HuH-7.5 (cell line): ENCODE measurements at regions not wholly inside any gene's neighbourhood (a gene's known extent, or its start where the extent isn't known, plus 50 kb on each side); places are given as distances from the start of the nearest gene placed in this dataset.

Source experiments
- DNase-seq: peaks from one replicate; pipeline ENCODE4 v3.0.0; 2011; ENCODE audit warnings: low spot score

DNA sequence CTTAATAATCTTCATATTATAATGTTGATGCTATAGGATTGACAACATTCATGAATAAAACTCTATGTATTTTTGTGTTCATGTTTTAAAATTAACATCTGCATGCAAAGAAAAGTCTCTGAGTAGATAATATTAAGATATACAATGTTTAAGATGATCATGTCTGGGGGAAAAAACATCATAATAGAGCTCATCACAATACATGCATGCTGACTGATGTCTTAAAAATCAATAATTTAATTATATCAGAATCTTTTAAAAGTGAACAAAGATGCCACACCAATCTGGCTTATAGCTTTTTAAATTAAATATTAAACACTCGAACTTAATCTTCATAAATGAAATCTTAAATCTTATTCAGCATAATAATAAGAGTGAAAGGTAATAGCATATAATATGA lies 933.9 kb upstream of the MIR17HG start:
- no peak for DNase-seq

DNA sequence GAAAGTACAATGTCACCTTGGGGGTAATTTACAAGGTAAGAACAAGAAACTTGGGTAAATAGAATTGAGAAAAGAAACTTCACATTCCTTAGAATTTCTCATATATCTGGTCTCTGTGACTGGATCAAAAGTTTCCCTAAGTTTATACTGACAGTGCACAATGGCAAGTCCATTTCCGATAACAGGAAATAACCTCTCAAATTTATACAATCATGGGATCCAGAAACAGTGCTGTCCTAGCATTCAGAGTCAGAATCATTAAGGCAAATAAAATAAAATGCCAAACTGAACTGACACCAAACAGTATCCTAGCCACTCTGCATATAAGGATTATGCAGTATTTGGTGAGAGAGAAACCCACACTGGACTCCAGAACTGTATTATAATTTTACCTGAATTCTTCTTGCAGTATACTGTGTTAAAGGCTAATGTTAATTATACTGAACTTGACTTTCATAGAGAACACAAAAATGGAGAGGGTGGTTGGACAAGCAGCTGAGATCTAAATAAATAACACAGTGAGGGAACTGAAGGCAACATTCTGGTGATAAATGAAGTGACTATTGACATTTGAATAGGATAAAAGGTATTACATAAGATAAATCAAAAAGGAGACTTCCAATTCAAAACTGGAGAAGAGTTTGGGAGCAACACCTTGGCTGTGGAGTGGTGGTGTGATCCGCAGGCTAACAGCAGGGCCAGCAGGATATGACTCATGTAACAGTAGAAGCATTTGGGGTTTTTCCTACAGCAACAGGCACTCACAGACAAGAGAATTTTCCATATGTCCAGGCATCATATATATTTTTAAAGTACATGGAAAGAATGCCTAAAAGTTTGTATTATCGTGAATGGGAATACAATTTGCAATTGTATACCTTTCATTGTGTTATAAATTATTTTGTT lies 932.5 kb upstream of the MIR17HG start:
- no peak for DNase-seq

DNA sequence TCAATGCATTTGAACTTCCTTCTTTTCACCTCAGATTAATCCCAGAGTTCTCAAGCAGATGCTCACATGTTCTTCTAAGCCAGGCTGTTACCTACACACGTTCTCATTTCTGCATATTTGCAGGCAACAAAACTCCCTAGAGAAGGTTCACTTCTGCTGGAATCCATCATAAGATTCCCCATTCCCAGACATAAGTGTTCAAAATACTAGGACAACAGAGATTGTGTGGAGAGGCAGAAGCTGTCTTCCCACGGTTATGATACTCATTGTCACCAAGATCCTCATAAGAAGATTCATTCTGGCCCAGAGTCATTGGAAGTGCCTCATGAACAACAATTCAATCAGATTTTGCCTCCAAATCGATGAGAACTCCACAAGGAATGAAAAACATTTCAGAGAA lies 931.6 kb upstream of the MIR17HG start:
- DNase-seq: no peak

DNA sequence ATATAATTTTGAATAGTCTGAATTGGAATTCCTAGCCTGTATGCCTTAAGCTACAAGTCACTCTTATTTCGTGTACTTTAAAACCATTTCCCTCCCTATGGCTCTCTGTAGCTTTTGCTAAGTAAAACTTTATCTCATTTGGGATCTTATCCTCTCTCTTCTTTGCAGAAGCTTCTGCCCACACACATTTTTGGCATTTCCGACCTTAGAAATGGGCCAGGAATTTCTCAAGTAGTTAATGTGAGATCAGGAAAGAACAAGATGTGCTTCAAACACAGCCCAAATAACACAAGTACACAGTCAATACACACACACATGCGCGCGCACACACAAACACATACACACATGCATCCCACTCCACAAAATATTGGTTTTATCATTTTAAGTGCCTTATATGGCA lies 931.0 kb upstream of the MIR17HG start:
- DNase-seq: no peak

DNA sequence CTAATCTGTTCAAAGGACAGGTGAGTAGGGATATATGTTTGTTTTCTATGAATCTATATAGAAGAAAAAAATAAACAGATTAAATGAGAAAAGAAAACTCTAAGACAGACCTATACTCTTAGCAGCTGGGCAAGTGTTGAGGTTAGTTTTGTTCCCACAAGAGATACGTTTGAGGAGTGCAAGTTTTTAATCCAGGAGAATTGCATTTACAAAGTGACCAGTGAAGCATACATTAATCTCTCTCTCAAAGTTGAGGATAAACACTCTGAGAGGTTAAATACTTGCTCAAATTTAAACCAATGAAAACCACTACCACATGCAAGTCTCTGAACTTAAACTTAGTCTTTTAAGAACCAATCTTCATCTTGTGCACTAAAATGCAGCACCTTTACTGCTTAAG lies 930.5 kb upstream of the MIR17HG start:
- DNase-seq: no peak

DNA sequence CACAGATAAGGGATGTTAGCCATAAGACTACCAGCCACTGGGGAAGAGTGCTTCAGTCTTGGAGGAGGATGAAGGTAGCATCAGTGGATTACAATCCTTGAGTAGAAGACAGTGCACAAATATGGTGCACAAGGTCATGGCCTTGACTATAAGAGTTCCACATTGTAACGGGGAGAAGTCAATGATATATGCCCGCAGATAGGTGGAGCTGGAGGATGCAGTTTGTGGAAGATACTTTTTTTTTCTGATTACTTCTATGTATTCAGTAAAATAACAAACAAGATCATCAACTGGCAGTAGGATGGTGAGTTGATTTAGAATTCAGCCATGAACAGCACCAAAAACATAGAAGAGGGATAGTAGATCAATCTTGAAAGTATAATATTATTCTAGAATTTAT lies 926.8 kb upstream of the MIR17HG start:
- no peak for DNase-seq

DNA sequence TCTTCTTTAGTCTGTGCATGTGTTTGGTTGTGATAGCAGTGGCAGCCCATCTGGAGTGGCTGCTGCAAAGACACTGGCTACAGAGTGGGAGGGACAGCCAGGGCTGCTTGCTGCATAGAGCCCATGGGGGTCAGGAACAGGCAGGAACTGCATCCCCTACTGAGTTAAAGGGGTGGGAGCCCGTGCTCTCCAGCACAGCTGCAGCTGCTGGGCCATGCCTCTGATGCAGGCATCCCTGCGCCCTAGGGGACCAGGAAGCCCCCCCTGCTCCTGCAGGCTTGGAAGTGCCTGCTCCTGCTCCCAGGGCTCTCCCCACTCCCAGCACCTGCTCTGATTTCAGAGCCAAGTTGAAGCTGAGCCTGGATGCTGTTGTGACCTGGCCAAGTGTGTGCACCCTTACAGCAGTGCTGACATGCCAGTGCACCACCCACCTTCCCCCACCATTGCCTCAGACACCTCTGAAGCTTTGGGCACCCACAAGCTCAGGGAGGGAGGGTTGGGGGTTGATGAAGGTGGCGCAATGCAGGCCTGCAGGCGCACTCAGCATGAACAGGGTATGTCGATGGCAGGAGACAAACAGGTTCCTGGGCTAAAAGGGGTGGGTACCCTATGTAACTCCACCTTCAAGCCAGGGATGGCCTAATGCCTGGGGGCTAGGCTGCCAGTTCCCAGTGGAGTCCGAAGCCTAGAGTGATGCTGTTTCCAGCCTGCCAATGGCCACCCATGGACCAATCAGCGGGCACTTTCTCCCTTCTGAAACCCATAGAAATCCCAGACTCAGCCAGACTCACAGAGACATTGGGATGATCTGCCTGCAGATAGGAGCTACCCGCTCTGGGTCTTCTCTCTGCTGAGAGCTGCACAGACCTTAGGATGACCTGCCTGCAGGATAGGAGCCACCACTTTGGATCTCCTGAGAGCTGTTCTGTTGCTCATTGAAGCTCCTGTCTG lies 919.9 kb upstream of the MIR17HG start:
- no peak for DNase-seq

DNA sequence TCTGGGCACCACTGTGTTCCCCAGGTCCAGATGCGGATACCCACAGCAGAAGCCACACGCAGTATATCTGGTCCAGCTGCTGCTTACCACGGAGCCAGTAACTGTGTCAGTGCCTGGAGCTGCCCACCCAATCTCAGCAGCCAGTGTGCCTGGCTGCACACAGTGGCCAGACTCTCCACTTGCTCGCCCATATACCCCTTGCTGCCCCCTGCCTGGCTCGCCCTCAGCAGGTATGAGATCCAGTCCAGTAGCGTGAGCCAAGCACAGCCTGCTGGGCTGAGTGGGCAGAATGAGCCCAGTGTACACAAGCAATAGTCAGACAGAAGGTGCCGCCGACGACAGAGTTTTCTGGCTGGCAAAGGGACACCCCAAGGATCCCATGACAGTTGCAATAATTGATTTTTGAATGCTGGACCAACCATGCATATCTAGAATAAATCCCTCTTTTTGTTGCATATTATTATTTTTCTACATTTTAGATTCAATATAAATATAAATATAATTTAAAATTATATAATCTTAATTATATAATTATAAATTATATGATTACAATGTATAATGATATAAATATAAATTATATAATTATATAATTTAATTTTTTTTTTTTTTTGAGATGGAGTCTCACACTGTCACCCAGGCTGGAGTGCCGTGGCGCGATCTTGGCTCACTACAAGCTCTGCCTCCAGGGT lies 918.8 kb upstream of the MIR17HG start:
- no peak for DNase-seq

DNA sequence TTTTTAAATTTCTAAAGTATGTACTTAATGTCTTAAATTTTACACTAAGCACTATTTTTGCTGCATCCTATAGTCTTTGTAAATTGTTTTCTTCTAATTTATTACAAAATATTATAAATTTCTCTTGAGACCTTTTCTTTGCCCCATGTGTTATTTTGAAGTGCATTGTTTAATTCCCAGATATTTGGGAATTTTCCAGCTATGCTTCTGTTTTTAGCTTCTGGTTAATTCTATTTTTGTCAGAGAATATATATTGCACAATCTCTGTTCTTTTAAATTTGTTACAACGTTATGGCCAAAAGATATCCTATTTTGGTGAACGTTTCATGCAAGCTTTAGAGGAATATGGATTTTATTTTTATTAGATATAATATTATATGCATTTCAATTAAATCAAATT lies 917.4 kb upstream of the MIR17HG start:
- no peak for DNase-seq

DNA sequence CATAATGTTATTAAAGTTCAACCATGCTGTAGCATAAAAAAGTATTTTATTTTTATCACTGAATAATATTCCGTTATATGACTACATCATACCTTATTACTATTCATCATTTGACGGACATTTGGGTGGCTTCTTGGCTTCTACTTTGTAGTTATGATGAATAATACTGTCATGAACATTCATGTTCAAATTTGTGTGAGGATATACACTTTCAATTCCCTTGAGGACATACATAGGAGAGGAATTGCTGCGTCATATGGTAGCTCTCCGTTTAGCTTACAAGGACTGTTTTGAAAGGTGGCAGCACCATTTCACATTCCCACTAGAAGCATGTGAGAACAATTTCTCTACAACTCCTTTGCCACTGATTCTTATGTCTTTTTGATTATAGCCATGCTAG lies 910.8 kb upstream of the MIR17HG start:
- DNase-seq: no peak

DNA sequence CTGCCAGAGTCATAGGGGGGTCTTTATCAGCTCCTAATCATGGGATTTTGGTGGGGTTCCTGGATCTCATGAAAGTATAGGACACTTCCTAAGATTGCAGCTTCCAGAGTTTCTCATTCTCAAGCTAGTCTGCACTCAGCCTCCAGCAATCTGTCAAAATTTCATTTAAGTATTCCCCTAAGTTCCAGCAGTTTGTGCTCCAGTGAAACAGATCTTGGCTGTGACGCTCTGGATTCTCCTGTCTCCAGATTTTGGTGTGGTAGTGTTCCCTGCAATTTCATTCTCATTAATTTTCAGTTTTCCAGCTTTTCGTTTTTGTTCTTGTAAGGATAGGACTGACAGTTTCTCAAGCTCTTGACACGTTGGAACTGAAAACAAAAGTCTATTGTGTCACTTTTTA lies 908.9 kb upstream of the MIR17HG start:
- DNase-seq: no peak

DNA sequence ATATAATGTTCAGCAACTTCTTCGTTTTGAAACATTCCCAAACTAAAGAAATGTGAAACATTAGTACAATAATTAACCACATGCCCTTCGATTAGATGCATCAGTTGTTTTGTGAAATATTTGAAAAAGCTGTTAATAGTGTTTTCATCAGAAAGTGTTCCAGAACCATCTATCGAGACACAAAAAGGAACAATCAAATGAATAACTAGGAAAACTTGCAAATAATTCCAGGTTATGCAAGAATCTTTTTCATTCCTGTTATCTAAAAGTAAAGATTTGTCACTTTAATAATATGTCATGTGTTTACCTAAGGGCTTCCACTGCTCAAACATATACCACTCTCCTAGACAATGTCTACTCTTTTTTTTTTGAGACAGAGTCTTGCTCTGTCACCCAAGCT lies 904.2 kb upstream of the MIR17HG start:
- no peak for DNase-seq

DNA sequence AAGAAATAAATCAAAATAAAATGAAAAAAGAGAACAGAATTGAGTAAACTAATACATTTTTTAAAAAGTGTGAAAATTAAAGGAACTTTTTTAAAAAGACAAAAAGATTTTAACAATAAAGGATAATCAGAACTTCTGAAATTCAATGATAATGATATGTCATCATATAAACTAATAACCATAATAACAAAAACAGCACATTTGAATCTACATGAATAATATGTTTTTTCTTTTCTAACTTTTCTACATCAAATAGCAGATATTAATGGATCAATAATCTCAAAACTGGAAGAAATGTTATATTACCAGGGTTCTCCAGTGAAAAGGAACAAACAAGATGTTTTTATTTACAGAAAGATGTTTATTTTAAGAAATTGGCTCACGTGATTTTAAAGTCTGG lies 903.3 kb upstream of the MIR17HG start:
- no peak for DNase-seq

DNA sequence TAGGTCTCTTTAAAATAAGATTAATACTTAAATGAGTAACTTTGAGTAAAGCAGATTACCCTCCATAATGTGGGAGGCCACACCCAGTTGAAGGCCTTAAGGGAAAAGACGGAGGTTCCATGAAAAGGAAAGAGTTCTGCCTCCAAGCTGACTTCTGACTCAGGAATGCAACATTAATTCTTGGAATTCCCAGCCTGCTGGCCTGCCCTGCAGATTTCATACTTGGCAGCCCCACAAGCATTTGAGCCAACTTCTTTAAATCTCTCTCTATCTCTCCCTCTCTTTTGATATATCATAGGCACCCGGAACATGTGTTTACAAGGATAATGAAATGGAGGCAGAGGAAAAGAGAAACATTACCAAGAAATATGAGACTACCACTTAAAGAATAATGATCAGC lies 902.3 kb upstream of the MIR17HG start:
- DNase-seq: no peak

DNA sequence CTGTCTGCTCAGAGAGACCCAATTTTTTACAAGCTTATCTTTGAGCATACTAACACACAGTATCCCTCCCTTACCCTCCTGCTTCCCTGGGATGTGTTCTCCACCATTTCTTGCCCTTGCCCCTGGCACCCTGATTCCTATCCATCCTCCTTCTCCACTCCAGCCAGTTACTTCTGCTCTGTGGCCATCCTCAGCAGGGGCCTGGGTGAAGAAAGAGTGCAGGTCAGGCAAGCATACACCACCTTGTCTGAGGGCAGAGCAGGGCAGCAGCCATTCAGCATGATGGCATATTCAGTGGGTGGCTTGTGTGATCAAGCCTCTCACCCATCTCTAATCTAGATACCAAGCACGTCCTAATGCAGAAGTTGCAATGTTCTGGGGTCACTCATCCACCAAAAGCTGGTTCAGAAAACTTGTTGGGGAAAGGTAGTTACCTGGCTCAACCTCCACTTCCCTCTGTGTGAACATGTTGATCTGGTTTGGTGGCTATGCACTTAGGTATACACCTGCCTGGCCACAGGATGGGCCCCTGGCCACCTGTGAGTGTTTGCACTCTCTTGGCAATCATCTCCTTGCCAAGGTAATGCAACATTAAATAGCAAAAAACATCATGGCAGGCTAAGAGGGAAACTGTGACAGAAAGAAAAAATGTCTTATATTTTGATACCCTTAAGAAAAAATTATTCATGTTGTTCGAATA lies 900.3 kb upstream of the MIR17HG start:
- no peak for DNase-seq

DNA sequence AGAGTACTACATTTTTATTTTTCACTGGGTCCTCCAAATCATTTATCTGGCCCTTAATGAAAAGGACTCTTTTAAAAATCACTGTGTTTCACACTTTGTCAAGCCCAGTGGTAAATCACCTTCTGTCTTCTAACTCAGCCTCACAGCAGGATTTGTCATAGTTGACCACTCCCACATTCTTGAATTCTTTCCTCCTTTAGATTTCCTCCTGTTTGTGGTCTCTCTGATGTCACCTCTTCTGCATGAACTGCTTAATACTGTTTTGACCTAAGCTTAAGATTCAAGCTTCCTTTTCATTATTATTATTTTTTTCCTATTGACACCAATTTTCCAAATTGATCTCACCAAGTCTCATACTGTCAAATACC lies 899.8 kb upstream of the MIR17HG start:
- no peak for DNase-seq

DNA sequence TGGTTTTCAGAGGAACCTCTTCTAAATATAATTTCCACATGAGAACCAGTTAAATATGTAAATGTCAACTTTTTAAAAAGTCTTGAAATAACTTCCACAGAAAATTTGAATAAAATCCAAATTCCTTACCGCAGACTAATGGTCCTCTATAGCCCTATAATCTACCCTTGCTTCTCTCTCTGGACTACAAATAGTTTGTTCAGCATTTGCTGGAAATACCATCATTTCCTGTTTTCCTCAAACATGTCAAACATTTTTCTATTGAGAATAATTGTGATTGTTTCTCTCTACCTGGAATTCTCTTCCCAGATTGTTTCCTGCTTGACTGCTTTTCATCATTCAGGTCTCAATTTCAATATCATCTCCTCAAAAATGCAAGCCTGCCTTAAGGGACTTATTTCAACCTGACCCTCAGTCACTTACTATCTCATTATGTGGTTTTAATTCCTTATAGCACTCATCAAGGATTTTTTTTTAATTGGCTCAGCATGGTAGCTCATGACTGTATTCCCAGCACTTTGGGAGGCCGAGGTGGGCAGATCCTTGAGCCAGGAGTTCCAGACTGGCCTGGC lies 898.9 kb upstream of the MIR17HG start:
- no peak for DNase-seq

DNA sequence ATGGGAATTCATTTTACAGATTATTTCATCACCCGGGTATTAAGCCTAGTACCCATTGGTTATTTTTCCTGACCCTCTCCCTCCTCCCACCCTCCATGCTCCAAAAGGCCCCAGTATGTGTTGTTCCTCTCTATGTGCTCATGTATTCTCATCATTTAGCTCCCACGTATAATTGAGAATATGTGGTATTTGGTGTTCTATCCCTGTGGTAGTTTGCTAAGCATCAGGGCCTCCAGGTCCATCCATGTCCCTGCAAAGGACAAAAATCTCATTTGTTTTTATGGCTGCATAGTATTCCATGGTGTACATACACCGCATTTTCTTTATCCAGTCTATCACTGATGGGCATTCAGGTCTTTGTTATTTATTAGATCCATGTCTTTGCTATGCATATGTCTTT lies 894.1 kb upstream of the MIR17HG start:
- no peak for DNase-seq

DNA sequence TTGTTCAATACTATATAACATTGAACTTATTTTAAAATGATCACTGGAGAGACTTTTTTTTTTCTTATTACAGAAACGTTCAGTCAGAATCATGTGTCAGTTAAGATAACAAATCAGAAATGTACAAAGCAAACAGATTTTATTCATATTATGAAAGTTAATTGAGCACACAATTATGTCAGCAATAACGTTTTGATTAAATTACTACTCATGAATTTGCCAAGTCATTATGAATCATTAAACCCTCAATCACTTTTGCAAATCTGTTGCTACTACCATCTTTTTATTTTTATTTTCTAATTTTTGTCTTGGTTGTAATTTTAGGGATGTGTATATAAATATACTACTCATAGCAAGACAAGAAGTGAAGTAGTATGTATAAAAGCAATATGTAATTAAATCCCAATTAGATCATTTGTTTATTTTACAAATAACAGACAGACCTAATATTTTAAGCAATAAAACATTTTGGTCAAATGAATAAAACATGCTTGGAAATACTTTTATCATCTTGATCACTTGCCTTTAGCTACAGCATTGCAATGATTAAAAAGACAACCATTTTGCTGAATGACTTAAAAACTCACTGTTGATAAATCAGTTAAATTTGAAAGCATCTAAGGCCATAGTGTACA lies 893.4 kb upstream of the MIR17HG start:
- no peak for DNase-seq

DNA sequence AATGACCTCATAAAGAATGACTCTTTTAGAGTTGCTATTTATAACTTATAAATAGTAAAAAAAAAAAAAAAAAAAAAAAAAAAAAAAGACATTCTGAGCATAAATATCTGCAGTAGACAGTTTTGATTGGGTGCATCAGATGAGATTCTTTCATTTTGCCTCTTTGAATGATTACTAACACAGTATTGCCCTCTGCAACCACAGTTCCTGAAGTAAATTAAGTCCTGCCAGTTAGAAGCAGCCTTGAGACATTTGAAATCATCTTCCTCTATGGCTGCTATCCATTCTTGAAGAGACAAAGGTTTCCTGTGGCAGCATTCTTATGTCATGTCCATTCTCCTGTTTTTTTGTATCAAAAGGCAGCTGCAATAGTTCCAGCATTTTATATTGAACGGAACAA lies 892.4 kb upstream of the MIR17HG start:
- DNase-seq: no peak

DNA sequence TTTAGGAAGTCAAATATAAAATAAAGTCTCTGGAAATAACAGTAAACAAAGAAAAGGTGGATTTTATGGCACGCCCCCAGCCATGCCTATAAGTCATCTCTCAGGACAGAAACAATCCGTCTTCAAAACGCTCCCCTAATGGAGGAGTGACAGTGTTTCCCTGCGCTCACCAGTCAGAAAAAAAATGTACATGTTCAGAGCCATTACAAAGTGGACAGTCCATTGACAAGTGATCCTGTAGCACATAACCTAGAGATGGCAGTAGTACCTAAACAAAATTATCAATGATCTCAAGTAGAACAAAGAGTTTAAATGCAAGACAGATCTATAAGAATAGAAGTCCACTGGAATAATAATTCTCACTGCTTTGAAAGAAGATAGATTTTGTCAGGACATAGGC lies 891.7 kb upstream of the MIR17HG start:
- DNase-seq: no peak
